Esophagus squamous epithelium (tissue), 5 donors: ENCODE measurements at regions not wholly inside any gene's neighbourhood (a gene's known extent, or its start where the extent isn't known, plus 50 kb on each side); places are given as distances from the start of the nearest gene placed in this dataset.

Experiments
- DNase-seq: peaks from one replicate; lab custom pipeline; 2025; lab: John Stamatoyannopoulos, UW
- H3K27ac ChIP-seq, 4 donors: fragments of 200-600 bp; sonication (generic); one replicate each; pipeline ENCODE4 v1.5.1; 2016 to 2019; ENCODE audit warnings: mild to moderate bottlenecking in 1 of 4
- H3K27me3 ChIP-seq, 4 donors: fragments of 200-600 bp; sonication (generic); 1 replicate in 3 of 4; 2 replicates in 1 of 4; pipeline versions ENCODE4 v1.5.1 to v1.6.0; 2017 to 2021; ENCODE audit warnings: antibody characterized with exemption in 1 of 4
- H3K36me3 ChIP-seq, 3 donors: fragments of 200-600 bp; sonication (generic); one replicate each; pipeline ENCODE4 v1.5.1; 2016 to 2019
- H3K4me1 ChIP-seq, 3 donors: fragments of 200-600 bp; sonication (generic); one replicate each; pipeline ENCODE4 v1.5.1; 2017 to 2019
- H3K4me3 ChIP-seq, 4 donors: fragments of 200-600 bp; sonication (generic); 1 replicate in 3 of 4; 2 replicates in 1 of 4; pipeline ENCODE4 v1.5.1; 2016 to 2019; ENCODE audit warnings: mild to moderate bottlenecking in 2 of 4, moderate library complexity in 1 of 4
- H3K9me3 ChIP-seq, 3 donors: fragments of 200-600 bp; sonication (generic); one replicate each; pipeline ENCODE4 v1.5.1; 2016 to 2019
- CTCF ChIP-seq, 6 experiments: fragments of 450-650 bp in 4 of 6; fragments of 200-600 bp in 2 of 6; sonication (generic) in 2 of 6; IDR thresholded peaks; one replicate each; pipeline ENCODE4 v1.5.1; 2016 to 2019; ENCODE audit warnings: antibody characterized with exemption in 6 of 6, mild to moderate bottlenecking in 4 of 6, moderate library complexity in 4 of 6
- POLR2A ChIP-seq, 4 donors: fragments of 450-650 bp; IDR thresholded peaks; one replicate each; pipeline ENCODE4 v1.6.1; 2017; ENCODE audit warnings: antibody characterized with exemption in 4 of 4, mild to moderate bottlenecking in 4 of 4, moderate library complexity in 3 of 4
- WGBS, 2 donors: methylation state at CpG; one replicate each; pipeline ENCODE4 v1.1.5; 2018; 5-methylcytosine and 5-hydroxymethylcytosine counted together
- intact Hi-C: fragments of 100-400 bp; cut with DNase I; formaldehyde crosslinking; loops from one replicate; pipeline ENCODE4 v1.15.0; 2022
- donor health status: DM: yes; HTN: yes; CAD: no.

GRCh38 chr10:4677296-4678021 lies 148.5 kb upstream of the AKR1E2 start:
- no peaks in the 10 kb centered on the region for H3K36me3 ChIP-seq
- intact Hi-C loops: no loop called here
- H3K9me3 ChIP-seq: no peaks in the 10 kb centered on the region
- peak overlapping the region; percentile 73 to 85 (median 80) for H3K27ac ChIP-seq
- DNase-seq: no peak
- no peak for TF ChIP-seq POLR2A (IDR thresholded peaks at IDR 0.05)
- TF ChIP-seq CTCF (IDR thresholded peaks at IDR 0.05): no peak
- H3K4me1 ChIP-seq: peaks cover 0 to 56% (median 9%) of the 10 kb centered on the region in 3 donors
- peak overlapping the region in 1 of 4 donors; percentile 2 for H3K4me3 ChIP-seq
- 41 to 45% methylated on average over 5 of the region's 5 CpGs for WGBS, 2 donors
- H3K27me3 ChIP-seq: no peaks in the 10 kb centered on the region

GRCh38 chr10:4676566-4676965 lies 149.4 kb upstream of the AKR1E2 start:
- DNase-seq: no peak
- Histone ChIP-seq H3K4me1 (peaks cover 0 to 65% (median 9%) of the 10 kb centered on the region in 3 donors), H3K27me3 (no peaks in the 10 kb centered on the region), H3K4me3 (no peak overlapping the region), H3K9me3 (no peaks in the 10 kb centered on the region), H3K27ac (peak overlapping the region in 3 of 4 donors; percentile 13 to 85 (median 81)), H3K36me3 (no peaks in the 10 kb centered on the region)
- intact Hi-C loops: no loop called here
- 93 to 95% methylated on average over 3 of the region's 3 CpGs for WGBS, 2 donors
- no peak for TF ChIP-seq POLR2A (IDR thresholded peaks at IDR 0.05)
- TF ChIP-seq CTCF (IDR thresholded peaks at IDR 0.05): no peak

GRCh38 chr10:4675808-4676207 lies 150.2 kb upstream of the AKR1E2 start:
- H3K36me3 ChIP-seq: no peaks in the 10 kb centered on the region
- H3K4me3 ChIP-seq: no peak overlapping the region
- DNase-seq: no peak
- H3K4me1 ChIP-seq: peaks cover 0 to 68% (median 12%) of the 10 kb centered on the region in 3 donors
- TF ChIP-seq CTCF (IDR thresholded peaks at IDR 0.05) (no peak), POLR2A (IDR thresholded peaks at IDR 0.05) (no peak)
- peak overlapping the region in 3 of 4 donors; percentile 18 to 90 (median 89) for H3K27ac ChIP-seq
- no peaks in the 10 kb centered on the region for H3K27me3 ChIP-seq
- intact Hi-C loops: no loop called here
- H3K9me3 ChIP-seq: no peaks in the 10 kb centered on the region

GRCh38 chr10:4673279-4674040 lies 152.5 kb upstream of the AKR1E2 start:
- TF ChIP-seq CTCF (IDR thresholded peaks at IDR 0.05) (no peak), POLR2A (IDR thresholded peaks at IDR 0.05) (no peak)
- peaks cover 0 to 74% (median 9%) of the 10 kb centered on the region in 3 donors for H3K4me1 ChIP-seq
- H3K36me3 ChIP-seq: no peaks in the 10 kb centered on the region
- no peaks in the 10 kb centered on the region for H3K9me3 ChIP-seq
- no peaks in the 10 kb centered on the region for H3K27me3 ChIP-seq
- no peak for DNase-seq
- peak overlapping the region in 3 of 4 donors; percentile 80 to 90 (median 89) for H3K27ac ChIP-seq
- H3K4me3 ChIP-seq: no peak overlapping the region
- intact Hi-C loops: no loop called here
- WGBS, 2 donors: 70 to 82% methylated on average over 7 of the region's 7 CpGs

- Histone ChIP-seq H3K9me3 (no peaks in the 10 kb centered on the region), H3K36me3 (no peaks in the 10 kb centered on the region), H3K4me3 (no peak overlapping the region), H3K4me1 (peaks cover 0 to 61% (median 6%) of the 10 kb centered on the region in 3 donors), H3K27me3 (no peaks in the 10 kb centered on the region), H3K27ac (peak overlapping the region; percentile 67 to 90 (median 84))
- WGBS, 2 donors: 31 to 51% methylated on average over 1 of the region's 1 CpG
- no peak for TF ChIP-seq CTCF (IDR thresholded peaks at IDR 0.05)
- no peak for TF ChIP-seq POLR2A (IDR thresholded peaks at IDR 0.05)
- intact Hi-C loops: no loop called here
- no peak for DNase-seq
Observed at GRCh38 chr10:4672201-4672600, 153.8 kb upstream of the AKR1E2 start.
